ENCODE measurements at regions not wholly inside any gene's neighbourhood (a gene's known extent, or its start where the extent isn't known, plus 50 kb on each side); places are given as distances from the start of the nearest gene placed in this dataset.

GRCh38 chr3:101172516-101172915, 147.9 kb downstream of the IMPG2 start:
- no peak overlapping the region for H3K4me3 ChIP-seq

GRCh38 chr3:101171681-101172191, 148.6 kb downstream of the IMPG2 start:
- H3K9me3 Mint-ChIP-seq, result no peaks in the 10 kb centered on the region
- H3K36me3 Mint-ChIP-seq, result no peaks in the 10 kb centered on the region
- H3K4me3 ChIP-seq, result no peak overlapping the region
- no peaks in the 10 kb centered on the region for H3F3A ChIP-seq (ENCODE audit: low read depth)
- H3K9me3 ChIP-seq (ENCODE audit: low read depth), result no peaks in the 10 kb centered on the region
- H3K27ac ChIP-seq, result no peak overlapping the region
- no peak for DNase-seq (ENCODE audit: low spot score)
- no peaks in the 10 kb centered on the region for H3K79me2 ChIP-seq (ENCODE audit: low read depth)
- H3K4me1 Mint-ChIP-seq, result no peaks in the 10 kb centered on the region
- peaks cover 2% of the 10 kb centered on the region for H3K27me3 Mint-ChIP-seq (ENCODE audit: insufficient read depth, low read depth)
- H3K27me3 ChIP-seq, result no peaks in the 10 kb centered on the region
- TF ChIP-seq EZH2phosphoT487 (IDR thresholded peaks at IDR 0.05) (no peak), EZH2 (IDR thresholded peaks at IDR 0.05) (no peak), CTCF (IDR thresholded peaks at IDR 0.05) (no peak)
- H4K20me1 ChIP-seq (ENCODE audit: low read depth), result no peaks in the 10 kb centered on the region
- H3K27ac Mint-ChIP-seq, result no peak overlapping the region
- H3K36me3 ChIP-seq, result no peaks in the 10 kb centered on the region
- H3K4me3 Mint-ChIP-seq, result no peak overlapping the region
- no peak overlapping the region for H3K4me2 ChIP-seq
- H3K4me1 ChIP-seq, result no peaks in the 10 kb centered on the region
- H2AFZ ChIP-seq (replicated peaks), result no peak overlapping the region
- no peak overlapping the region for H3K9ac ChIP-seq

More at GRCh38 chr3:101172516-101172915, 147.9 kb downstream of the IMPG2 start:
- no peak overlapping the region for H3K4me3 Mint-ChIP-seq
- no peak for DNase-seq (ENCODE audit: low spot score)
- no peaks in the 10 kb centered on the region for H4K20me1 ChIP-seq (ENCODE audit: low read depth)
- peaks cover 2% of the 10 kb centered on the region for H3K27me3 Mint-ChIP-seq (ENCODE audit: insufficient read depth, low read depth)
- H3K27me3 ChIP-seq, result no peaks in the 10 kb centered on the region
- no peaks in the 10 kb centered on the region for H3K36me3 ChIP-seq
- TF ChIP-seq EZH2phosphoT487 (IDR thresholded peaks at IDR 0.05), result no peak
- TF ChIP-seq EZH2 (IDR thresholded peaks at IDR 0.05), result no peak
- TF ChIP-seq CTCF (IDR thresholded peaks at IDR 0.05), result no peak
- no peaks in the 10 kb centered on the region for H3F3A ChIP-seq (ENCODE audit: low read depth)
- no peaks in the 10 kb centered on the region for H3K4me1 Mint-ChIP-seq
- H3K36me3 Mint-ChIP-seq, result no peaks in the 10 kb centered on the region
- no peak overlapping the region for H3K9ac ChIP-seq
- no peak overlapping the region for H3K27ac ChIP-seq
- no peak overlapping the region for H2AFZ ChIP-seq (replicated peaks)
- no peaks in the 10 kb centered on the region for H3K9me3 ChIP-seq (ENCODE audit: low read depth)
- H3K4me1 ChIP-seq, result no peaks in the 10 kb centered on the region
- H3K9me3 Mint-ChIP-seq, result no peaks in the 10 kb centered on the region
- H3K27ac Mint-ChIP-seq, result no peak overlapping the region
- no peaks in the 10 kb centered on the region for H3K79me2 ChIP-seq (ENCODE audit: low read depth)
- H3K4me2 ChIP-seq, result no peak overlapping the region

GRCh38 chr3:101170806-101171558, 149.4 kb downstream of the IMPG2 start:
- no peaks in the 10 kb centered on the region for H3K79me2 ChIP-seq (ENCODE audit: low read depth)
- H3K9ac ChIP-seq, result no peak overlapping the region
- Mint-ChIP-seq H3K9me3 (no peaks in the 10 kb centered on the region), H3K27me3 (ENCODE audit: insufficient read depth, low read depth) (peaks cover 2% of the 10 kb centered on the region), H3K4me1 (no peaks in the 10 kb centered on the region), H3K27ac (no peak overlapping the region), H3K4me3 (no peak overlapping the region), H3K36me3 (no peaks in the 10 kb centered on the region)
- no peak overlapping the region for H3K4me2 ChIP-seq
- no peaks in the 10 kb centered on the region for H3K4me1 ChIP-seq
- H3K27ac ChIP-seq, result no peak overlapping the region
- no peaks in the 10 kb centered on the region for H4K20me1 ChIP-seq (ENCODE audit: low read depth)
- no peaks in the 10 kb centered on the region for H3K9me3 ChIP-seq (ENCODE audit: low read depth)
- H3K4me3 ChIP-seq, result no peak overlapping the region
- H3K36me3 ChIP-seq, result no peaks in the 10 kb centered on the region
- no peak overlapping the region for H2AFZ ChIP-seq (replicated peaks)
- TF ChIP-seq EZH2phosphoT487 (IDR thresholded peaks at IDR 0.05) (no peak), EZH2 (IDR thresholded peaks at IDR 0.05) (no peak), CTCF (IDR thresholded peaks at IDR 0.05) (no peak)
- no peaks in the 10 kb centered on the region for H3F3A ChIP-seq (ENCODE audit: low read depth)
- no peak for DNase-seq (ENCODE audit: low spot score)
- no peaks in the 10 kb centered on the region for H3K27me3 ChIP-seq

Measured in neural progenitor cell (in vitro differentiated cells).